K562 (cell line): ENCODE measurements at regions not wholly inside any gene's neighbourhood (a gene's known extent, or its start where the extent isn't known, plus 50 kb on each side); places are given as distances from the start of the nearest gene placed in this dataset.
A peak's percentile ranks its signal among the peaks of the same experiment; 100 is the strongest.

Experiments
- JUND ChIP-seq, 2 experiments: IDR thresholded peaks; 2 replicates in 1 of 2; 3 replicates in 1 of 2; pipeline ENCODE4 v1.6.1; 2011; ENCODE audit warnings: borderline replicate concordance in 2 of 2, low read depth in 2 of 2, low read length in 2 of 2, improper control_type of control experiment in 1 of 2, missing biosample characterization in 1 of 2, missing genetic modification characterization in 1 of 2, missing genetic modification reagents in 1 of 2
- KLF1 ChIP-seq: fragments of 450-650 bp; IDR thresholded peaks from 2 replicates; pipeline ENCODE4 v1.6.1; 2016; ENCODE audit warnings: missing genetic modification characterization, missing compliant biosample characterization
- NCOA1 ChIP-seq: fragments of 450-650 bp; IDR thresholded peaks from 2 replicates; pipeline ENCODE4 v1.6.1; 2016; ENCODE audit warnings: low read depth
- NCOR1 ChIP-seq: fragments of 450-650 bp; IDR thresholded peaks from 2 replicates; pipeline ENCODE4 v1.6.1; 2016; ENCODE audit warnings: mild to moderate bottlenecking, moderate library complexity
- POLR3A ChIP-seq: IDR thresholded peaks from 2 replicates; pipeline ENCODE4 v1.6.1; 2011; ENCODE audit warnings: borderline replicate concordance, mild to moderate bottlenecking, moderate library complexity; ENCODE audit not compliant: insufficient read length, insufficient read depth; ENCODE audit errors: extremely low read depth
- RBM17 ChIP-seq: fragments of 200-400 bp; formaldehyde crosslinking; IDR thresholded peaks from 2 replicates; pipeline ENCODE4 v1.6.1; 2017; ENCODE audit warnings: low read depth, mild to moderate bottlenecking, low read length, borderline replicate concordance
- RFX1 ChIP-seq: fragments of 450-650 bp; IDR thresholded peaks from 2 replicates; pipeline ENCODE4 v1.6.1; 2016; ENCODE audit warnings: mild to moderate bottlenecking, moderate library complexity
- SAFB ChIP-seq: fragments of 200-400 bp; formaldehyde crosslinking; IDR thresholded peaks from 2 replicates; pipeline ENCODE4 v1.6.1; 2017; ENCODE audit warnings: low read depth, low read length, borderline replicate concordance
- TCF3 ChIP-seq: sonication (generic); formaldehyde crosslinking; IDR thresholded peaks from 2 replicates; pipeline ENCODE4 v1.4.0; 2020; ENCODE audit warnings: mild to moderate bottlenecking, missing genetic modification reagents
- XRCC5 ChIP-seq: fragments of 200-400 bp; formaldehyde crosslinking; IDR thresholded peaks from 2 replicates; pipeline ENCODE4 v1.6.1; 2017; ENCODE audit warnings: low read depth, mild to moderate bottlenecking, low read length
- YY1 ChIP-seq, 3 experiments: IDR thresholded peaks; 2 replicates each; pipeline ENCODE4 v1.6.1; 2011; ENCODE audit warnings: low read length in 2 of 3, mild to moderate bottlenecking in 2 of 3, moderate library complexity in 2 of 3, borderline replicate concordance in 1 of 3, control low read depth in 1 of 3, low read depth in 1 of 3; ENCODE audit not compliant: insufficient read depth in 3 of 3, insufficient replicate concordance in 2 of 3, control insufficient read depth in 1 of 3, insufficient read length in 1 of 3; ENCODE audit errors: extremely low read depth in 1 of 3
- ZKSCAN8 ChIP-seq: fragments of 200-800 bp; sonication (Bioruptor generic); IDR thresholded peaks from 2 replicates; pipeline ENCODE4 v1.6.1; 2016; ENCODE audit warnings: missing genetic modification characterization, missing compliant biosample characterization
- TF ChIP-seq, protein P1 (sequence below): fragments of 150-350 bp; IDR thresholded peaks from 2 replicates; pipeline ENCODE4 v1.6.1; 2014; ENCODE audit warnings: low read depth, mild to moderate bottlenecking, low read length, borderline replicate concordance
- TF ChIP-seq, protein P2 (sequence below): fragments of 450-650 bp; formaldehyde crosslinking; IDR thresholded peaks from 2 replicates; pipeline ENCODE4 v1.4.0; 2020; ENCODE audit warnings: mild to moderate bottlenecking, moderate library complexity
- TF ChIP-seq, protein P3 (sequence below): sonication (generic); formaldehyde crosslinking; IDR thresholded peaks from 2 replicates; pipeline ENCODE4 v1.9.0; 2022; ENCODE audit warnings: mild to moderate bottlenecking, missing genetic modification reagents
- TF ChIP-seq, protein P4 (sequence below), 2 experiments: fragments of 150-350 bp in 1 of 2; IDR thresholded peaks; 2 replicates each; pipeline ENCODE4 v1.6.1; 2012 to 2016; ENCODE audit warnings: low read depth in 2 of 2, low read length in 2 of 2, mild to moderate bottlenecking in 1 of 2, moderate library complexity in 1 of 2

DNA sequence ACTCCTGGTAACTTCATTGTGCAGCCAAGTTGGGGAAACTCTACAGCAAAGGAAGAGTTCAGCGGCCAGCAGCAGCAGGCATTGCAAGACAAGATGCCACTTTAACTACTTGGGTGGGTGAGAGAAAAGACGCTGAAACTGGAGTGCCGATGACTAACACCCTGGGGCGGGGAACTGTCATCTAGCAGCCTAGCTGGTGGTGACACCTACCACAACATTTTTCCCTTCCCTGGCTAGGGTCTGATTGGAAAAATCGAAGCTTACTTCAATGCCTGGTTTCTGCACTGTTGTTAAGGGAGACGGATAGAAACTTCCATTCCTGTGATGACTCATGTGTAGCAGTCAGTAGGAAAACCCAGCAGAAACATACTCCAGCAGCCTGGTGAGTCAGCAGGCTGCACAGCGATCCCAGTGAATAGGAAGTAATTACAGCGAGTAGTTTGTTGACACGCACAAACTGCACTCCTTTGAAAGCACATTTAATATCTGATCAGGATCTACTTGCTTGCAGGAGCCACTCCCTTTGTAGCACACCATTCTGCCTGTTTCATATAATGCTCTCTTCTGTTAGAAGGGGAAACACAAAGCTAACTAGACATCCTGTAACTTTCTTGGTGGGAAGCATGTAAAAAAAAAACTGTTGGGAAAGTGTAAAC lies 62.1 kb upstream of the MAPRE2 start (continued):
- TF ChIP-seq, protein P1, sequence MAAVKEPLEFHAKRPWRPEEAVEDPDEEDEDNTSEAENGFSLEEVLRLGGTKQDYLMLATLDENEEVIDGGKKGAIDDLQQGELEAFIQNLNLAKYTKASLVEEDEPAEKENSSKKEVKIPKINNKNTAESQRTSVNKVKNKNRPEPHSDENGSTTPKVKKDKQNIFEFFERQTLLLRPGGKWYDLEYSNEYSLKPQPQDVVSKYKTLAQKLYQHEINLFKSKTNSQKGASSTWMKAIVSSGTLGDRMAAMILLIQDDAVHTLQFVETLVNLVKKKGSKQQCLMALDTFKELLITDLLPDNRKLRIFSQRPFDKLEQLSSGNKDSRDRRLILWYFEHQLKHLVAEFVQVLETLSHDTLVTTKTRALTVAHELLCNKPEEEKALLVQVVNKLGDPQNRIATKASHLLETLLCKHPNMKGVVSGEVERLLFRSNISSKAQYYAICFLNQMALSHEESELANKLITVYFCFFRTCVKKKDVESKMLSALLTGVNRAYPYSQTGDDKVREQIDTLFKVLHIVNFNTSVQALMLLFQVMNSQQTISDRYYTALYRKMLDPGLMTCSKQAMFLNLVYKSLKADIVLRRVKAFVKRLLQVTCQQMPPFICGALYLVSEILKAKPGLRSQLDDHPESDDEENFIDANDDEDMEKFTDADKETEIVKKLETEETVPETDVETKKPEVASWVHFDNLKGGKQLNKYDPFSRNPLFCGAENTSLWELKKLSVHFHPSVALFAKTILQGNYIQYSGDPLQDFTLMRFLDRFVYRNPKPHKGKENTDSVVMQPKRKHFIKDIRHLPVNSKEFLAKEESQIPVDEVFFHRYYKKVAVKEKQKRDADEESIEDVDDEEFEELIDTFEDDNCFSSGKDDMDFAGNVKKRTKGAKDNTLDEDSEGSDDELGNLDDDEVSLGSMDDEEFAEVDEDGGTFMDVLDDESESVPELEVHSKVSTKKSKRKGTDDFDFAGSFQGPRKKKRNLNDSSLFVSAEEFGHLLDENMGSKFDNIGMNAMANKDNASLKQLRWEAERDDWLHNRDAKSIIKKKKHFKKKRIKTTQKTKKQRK = no peak
- TF ChIP-seq POLR3A (no peak), ZKSCAN8 (no peak), YY1 (IDR thresholded peaks at IDR 0.05; ENCODE audit: borderline replicate concordance in 1 of 3, control insufficient read depth in 1 of 3, extremely low read depth in 1 of 3, insufficient read depth in 3 of 3, insufficient read length in 1 of 3, insufficient replicate concordance in 2 of 3, low read depth in 1 of 3, low read length in 2 of 3) (peak in 1 of 3 experiments; percentile 16), XRCC5 (0 out of 2 replicates have a peak, but pooled peaks have one; percentile 18), NCOA1 (0 out of 2 replicates have a peak, but pooled peaks have one; percentile 37), SAFB (no peak), KLF1 (tag) (no peak), NCOR1 (0 out of 2 replicates have a peak, but pooled peaks have one; percentile 31), JUND (IDR thresholded peaks at IDR 0.05; ENCODE audit: borderline replicate concordance, low read depth, low read length) (peak; percentile 100), JUND (tag; IDR thresholded peaks at IDR 0.05; ENCODE audit: borderline replicate concordance, low read depth, low read length) (peak; percentile 100), TCF3 (CRISPR knock-in tag) (peak; percentile 38; the same call in 1 of the 2 replicates), RFX1 (peak; percentile 84), RBM17 (no peak)
- TF ChIP-seq, protein P2, sequence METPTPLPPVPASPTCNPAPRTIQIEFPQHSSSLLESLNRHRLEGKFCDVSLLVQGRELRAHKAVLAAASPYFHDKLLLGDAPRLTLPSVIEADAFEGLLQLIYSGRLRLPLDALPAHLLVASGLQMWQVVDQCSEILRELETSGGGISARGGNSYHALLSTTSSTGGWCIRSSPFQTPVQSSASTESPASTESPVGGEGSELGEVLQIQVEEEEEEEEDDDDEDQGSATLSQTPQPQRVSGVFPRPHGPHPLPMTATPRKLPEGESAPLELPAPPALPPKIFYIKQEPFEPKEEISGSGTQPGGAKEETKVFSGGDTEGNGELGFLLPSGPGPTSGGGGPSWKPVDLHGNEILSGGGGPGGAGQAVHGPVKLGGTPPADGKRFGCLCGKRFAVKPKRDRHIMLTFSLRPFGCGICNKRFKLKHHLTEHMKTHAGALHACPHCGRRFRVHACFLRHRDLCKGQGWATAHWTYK (CRISPR knock-in tag) = no peak
- TF ChIP-seq, protein P3, sequence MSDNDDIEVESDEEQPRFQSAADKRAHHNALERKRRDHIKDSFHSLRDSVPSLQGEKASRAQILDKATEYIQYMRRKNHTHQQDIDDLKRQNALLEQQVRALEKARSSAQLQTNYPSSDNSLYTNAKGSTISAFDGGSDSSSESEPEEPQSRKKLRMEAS (CRISPR knock-in tag) = no peak
- TF ChIP-seq, protein P4, sequence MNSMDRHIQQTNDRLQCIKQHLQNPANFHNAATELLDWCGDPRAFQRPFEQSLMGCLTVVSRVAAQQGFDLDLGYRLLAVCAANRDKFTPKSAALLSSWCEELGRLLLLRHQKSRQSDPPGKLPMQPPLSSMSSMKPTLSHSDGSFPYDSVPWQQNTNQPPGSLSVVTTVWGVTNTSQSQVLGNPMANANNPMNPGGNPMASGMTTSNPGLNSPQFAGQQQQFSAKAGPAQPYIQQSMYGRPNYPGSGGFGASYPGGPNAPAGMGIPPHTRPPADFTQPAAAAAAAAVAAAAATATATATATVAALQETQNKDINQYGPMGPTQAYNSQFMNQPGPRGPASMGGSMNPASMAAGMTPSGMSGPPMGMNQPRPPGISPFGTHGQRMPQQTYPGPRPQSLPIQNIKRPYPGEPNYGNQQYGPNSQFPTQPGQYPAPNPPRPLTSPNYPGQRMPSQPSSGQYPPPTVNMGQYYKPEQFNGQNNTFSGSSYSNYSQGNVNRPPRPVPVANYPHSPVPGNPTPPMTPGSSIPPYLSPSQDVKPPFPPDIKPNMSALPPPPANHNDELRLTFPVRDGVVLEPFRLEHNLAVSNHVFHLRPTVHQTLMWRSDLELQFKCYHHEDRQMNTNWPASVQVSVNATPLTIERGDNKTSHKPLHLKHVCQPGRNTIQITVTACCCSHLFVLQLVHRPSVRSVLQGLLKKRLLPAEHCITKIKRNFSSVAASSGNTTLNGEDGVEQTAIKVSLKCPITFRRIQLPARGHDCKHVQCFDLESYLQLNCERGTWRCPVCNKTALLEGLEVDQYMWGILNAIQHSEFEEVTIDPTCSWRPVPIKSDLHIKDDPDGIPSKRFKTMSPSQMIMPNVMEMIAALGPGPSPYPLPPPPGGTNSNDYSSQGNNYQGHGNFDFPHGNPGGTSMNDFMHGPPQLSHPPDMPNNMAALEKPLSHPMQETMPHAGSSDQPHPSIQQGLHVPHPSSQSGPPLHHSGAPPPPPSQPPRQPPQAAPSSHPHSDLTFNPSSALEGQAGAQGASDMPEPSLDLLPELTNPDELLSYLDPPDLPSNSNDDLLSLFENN (IDR thresholded peaks at IDR 0.05; ENCODE audit: low read depth in 2 of 2, low read length in 2 of 2) = no peak; a peak in 1 of 4 replicates
